Erythroblast (primary cell): ENCODE measurements at regions not wholly inside any gene's neighbourhood (a gene's known extent, or its start where the extent isn't known, plus 50 kb on each side); places are given as distances from the start of the nearest gene placed in this dataset.

Experiments used
- GATA1 ChIP-seq: IDR thresholded peaks from 2 replicates; pipeline ENCODE4 v1.6.1; 2011; ENCODE audit warnings: low read depth, mild to moderate bottlenecking, control low read depth, low read length, moderate library complexity
- POLR2A ChIP-seq: IDR thresholded peaks from 2 replicates; pipeline ENCODE4 v1.6.1; 2011; ENCODE audit warnings: mild to moderate bottlenecking, low read length

DNA sequence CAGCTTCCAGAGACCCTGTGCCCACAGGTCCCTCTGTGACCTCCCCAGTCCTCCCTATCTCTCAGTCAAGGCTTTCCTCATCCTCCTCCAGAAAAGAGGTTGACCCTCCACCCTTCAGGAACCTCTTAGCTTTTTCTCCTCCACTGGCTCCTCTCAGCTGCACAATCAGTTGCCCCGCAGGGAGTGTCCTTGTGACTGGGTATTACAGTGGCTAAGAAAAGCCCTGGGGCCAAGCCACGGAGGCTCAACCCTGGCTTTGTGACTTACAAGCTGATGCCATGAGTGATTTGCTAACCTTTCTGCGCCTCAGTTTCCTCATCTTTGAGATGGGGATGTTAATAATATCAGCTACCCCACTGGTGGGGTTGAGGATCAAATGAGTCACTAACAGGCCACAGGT lies 66.4 kb upstream of the ZMIZ1 start:
- TF ChIP-seq POLR2A (no peak), GATA1 (no peak)
